D341Med (cell line): ENCODE measurements at regions not wholly inside any gene's neighbourhood (a gene's known extent, or its start where the extent isn't known, plus 50 kb on each side); places are given as distances from the start of the nearest gene placed in this dataset.

ENCODE experiments used
- DNase-seq: peaks from one replicate; pipeline ENCODE4 v3.0.0; 2012; ENCODE audit warnings: low spot score

DNA sequence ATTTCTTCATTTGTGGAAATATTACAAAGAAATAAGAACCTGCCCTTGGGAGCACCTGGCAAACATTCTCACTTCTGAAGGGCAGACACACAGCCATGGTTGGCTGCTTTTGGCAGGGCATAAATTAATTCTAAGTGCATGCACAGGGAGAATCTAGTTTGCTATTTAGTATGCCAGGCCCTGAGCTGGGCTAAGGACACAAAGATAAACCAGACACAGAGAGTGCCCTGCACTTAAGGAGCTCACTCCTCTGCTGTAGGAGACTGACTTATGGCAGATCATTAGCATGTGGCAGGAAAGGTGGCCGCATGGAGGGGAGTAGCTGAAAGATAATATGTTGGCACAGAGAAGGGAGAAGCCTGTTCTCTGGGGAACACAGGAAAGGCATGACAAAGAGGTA is 367.0 kb downstream of the LPIN1 start:
- no peak for DNase-seq

- no peak for DNase-seq
Measured at GRCh38 chr2:12114816-12115215, 368.4 kb downstream of the LPIN1 start.

DNA sequence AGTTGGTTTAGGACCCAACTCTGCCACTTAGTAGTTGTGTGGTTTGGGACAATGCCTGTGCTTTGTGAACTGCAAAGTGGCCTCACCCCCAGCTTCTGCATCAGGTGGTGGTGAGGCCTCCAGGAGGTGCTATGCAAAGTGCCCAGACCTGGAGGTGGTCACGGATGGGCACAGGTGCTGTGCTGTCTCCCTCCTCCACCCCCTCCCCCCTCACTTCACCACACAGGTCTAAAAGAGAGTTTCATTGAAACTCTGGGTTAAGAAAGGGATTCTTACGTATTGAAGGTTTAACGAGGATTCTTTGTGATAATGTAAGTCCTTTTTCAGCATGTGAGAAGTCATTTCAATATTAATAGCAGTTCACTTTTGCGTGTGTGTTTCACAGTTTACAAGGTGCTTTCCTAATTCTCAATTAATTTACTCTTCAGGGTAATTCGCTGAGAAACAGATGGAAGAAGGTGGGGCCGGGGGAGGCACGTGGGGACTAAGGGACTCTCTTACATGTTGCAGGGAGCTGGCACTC is 369.9 kb downstream of the LPIN1 start:
- DNase-seq = no peak

DNA sequence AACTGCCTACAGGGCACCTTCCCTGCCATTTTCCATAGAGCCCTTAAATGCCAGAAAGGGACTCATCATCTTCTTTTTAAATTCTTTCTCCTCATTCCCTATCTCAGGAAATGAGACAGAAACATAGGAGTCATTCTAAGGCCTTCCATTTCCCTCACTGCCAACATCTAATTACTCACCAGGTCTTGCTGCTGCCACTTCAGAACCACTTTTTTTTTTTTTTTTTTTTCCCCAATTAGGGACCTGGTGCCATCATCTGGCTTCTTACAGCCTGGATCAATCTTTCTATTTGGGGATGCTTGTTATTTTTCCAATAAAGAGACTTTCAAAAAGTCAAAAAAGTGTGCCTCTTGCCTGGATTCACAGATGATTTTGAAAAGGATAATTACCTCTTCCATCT is 373.4 kb downstream of the LPIN1 start:
- no peak for DNase-seq

- no peak for DNase-seq
Measured at GRCh38 chr2:12120281-12121150, 374.1 kb downstream of the LPIN1 start.

DNA sequence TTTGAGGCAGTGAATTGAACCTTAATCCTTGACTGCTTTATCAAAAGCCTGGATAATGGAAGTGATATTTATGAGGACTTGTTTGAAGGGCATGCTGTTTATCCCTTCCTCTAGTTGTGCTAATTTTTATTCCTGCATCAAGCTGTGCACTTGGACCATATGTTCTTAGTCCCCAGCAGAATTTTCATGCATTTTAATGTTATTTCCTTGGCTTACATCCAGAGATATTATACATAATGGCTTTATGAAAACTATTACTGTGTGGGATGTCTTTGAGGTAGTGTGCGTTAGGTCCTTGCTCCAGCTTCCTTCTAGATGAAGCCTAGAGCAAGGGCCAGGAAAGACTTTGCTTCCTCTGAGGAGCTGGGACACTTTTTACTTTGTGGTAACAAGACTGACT is 378.4 kb downstream of the LPIN1 start:
- no peak for DNase-seq

DNA sequence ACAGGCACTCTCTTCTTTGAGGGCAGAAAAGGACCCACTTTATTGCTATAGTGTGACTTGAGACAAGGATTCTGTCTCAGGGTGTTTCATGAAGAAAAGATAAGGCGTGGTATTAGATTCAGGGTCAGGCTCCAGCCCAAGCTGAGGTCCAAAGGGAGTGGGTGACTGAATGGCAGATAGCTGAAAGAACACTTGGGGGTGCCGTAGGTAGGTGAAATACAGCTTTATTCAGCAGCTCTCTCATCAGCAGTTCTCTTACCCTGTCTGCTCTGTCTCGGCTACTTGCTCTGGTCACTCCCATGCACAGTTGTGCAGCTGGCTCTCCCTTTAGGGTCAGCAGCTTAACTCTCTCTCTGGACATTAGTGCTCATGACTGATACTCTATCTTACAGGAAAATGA is 379.9 kb downstream of the LPIN1 start:
- DNase-seq = no peak

- DNase-seq = no peak
Measured at GRCh38 chr2:12127638-12128037, 381.2 kb downstream of the LPIN1 start.

DNA sequence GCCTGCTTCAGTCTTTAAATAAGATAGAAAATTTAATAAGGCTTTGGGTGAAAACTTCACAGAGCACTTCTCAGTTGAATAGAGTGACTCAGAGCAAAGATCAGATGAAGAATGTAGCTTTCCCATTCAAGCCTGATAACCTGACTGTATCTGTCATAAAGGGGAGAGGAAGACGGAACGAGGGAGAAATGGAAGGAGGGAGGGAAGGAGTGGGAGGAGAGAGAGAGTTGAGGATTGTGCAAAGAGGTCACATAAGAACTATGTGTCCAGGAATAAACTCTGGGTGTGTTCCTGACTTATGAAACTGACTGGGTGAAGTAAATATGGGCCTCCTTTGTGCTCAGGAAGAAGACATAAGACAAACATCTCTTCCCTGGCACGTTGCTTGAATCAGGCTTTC is 385.5 kb downstream of the LPIN1 start:
- no peak for DNase-seq

DNA sequence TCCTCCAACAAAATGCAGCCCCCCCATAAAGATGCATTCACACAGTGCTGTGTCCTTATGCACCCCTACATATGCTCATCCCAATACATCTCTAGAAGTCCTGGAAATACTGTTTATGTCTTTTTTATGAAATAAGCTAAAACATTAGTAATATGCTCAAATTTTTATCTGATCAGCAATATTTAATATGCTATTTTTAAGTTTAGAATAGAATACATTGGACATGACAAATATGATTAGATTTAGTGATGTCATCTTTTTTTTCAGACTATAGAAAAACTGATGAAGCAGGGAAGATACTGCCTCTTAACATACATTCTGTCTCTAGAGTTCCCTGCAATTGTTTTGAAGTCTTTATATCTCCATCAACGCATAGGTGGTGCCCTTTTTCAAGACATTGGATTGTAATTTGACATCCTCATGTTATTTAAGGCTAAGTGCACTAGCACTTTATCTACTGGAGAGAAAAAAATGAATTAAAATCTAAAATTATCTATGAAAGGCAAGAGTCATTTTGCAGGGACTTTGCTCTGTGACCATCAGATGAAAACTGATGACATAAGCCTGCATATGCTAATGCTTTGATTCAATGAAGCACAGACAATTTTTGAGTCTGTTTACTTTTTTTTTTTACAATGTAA is 395.3 kb downstream of the LPIN1 start:
- DNase-seq = no peak

- no peak for DNase-seq
Measured at GRCh38 chr2:12151716-12152115, 405.3 kb downstream of the LPIN1 start.

DNA sequence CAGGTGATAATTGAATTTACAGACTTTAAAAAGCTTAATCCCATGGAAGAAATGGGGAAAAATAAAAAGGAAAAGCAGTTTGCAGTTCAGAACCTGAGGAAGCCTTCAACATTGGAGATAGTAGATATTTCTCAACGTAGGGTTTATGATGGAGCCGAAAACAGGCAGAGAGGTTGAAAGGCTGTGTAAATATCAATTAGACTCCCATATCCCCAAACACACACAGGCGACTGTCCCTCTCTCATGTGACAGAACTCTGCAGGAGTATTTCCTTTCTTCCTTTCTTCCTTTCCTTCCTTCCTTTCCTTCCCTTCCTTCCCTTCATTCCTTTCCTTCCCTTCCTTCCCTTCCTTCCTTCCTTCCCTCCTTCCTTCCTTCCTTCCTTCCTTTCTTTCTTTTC is 406.5 kb downstream of the LPIN1 start:
- DNase-seq = no peak

DNA sequence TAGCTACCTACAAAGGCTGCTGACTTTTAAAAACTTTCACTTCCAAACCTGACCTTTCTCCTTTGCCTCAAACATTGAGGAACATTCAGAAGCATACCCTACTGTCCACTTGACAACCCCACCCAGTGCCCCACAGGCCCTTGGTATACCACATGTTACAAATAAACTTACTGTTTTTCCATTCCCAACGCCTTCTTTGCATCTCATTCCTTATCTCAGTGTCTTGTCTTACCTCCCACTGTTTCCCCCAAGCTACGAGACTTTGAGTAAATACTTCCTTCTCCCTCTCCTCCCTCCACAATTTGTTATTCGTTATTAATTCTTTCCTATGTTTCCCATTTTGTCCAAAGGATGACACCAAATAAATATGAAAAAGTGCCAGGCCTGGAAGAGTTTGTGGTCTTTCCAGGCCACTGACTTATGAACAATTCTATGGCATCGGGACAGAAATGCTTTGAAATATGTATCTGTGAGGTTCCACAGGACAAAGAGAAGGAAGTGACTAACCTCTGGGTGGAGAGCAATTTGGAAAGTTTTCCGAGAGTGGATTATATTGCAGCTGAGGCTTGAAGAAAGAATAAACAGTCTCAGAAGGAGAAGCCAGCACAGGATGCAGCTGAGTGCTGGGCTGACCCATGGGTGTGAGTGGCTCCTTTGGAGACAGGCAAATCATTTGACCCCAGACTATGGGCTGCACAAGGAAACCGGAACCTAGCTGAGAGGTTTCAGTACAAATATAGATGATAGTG is 409.0 kb downstream of the LPIN1 start:
- no peak for DNase-seq

GRCh38 chr2:12156349-12156748 is 409.9 kb downstream of the LPIN1 start:
- no peak for DNase-seq

- DNase-seq = no peak
Measured at GRCh38 chr2:12161085-12161484, 414.7 kb downstream of the LPIN1 start.

- DNase-seq = no peak
Measured at GRCh38 chr2:12162269-12163247, 416.1 kb downstream of the LPIN1 start.

DNA sequence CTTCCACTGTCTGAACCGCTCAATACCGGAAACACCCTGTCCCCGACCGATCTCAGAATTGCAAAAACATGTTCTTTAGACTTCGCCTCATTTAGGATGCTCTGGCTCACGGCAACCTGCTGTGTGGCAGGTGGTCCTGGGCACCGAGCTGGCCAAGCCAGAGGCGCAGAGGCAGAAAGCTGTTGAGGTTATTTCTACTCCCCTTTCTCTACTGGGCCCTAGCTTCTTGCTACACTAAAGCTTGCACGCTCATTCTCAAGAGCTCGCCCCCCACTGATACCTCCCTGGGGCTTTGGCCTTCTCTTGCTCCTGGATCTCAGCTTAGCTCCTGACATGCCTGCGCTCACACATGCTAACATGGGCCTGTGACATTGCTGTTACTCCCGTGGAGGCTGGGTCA is 417.4 kb downstream of the LPIN1 start:
- no peak for DNase-seq

DNA sequence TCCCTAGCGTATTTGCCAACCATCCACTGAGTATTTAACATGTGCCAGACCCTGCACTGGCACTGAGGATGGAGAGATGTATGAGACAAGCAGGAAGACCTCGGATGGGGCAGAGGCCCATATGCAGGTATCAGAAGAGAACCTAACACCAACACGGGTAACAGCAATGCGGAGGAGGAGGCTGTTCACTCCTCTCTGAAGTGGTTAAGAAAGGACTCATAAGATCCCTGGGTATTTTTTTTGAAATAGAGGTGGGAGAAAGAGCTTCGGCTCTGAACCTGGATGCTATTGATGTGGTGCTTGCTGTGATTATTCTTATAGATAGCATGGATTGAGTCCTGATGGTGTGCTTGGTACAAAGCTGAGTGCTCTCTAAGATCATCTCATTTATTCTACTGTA is 418.3 kb downstream of the LPIN1 start:
- DNase-seq = no peak

- no peak for DNase-seq
Measured at GRCh38 chr2:12167525-12168317, 421.3 kb downstream of the LPIN1 start.

DNA sequence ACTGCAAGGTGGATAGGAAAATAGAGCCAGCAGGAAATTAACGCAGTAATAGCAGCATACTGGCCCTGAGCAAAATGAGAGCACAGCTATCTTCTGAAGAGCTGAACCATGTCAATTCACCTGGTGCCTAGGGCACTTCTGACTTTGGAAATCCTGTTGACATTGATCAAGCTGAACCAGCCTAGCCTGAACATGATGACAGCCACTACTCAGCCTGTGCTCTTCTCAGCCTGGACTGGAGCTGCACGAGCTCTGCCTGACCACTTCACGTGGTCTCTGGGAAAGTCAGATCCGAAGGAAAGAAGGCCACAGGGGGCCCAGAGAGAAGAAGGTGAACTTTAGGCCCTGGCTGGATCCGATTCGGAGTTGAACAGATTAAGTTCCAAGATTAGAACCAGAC is 421.9 kb downstream of the LPIN1 start:
- no peak for DNase-seq
